Neural cell (in vitro differentiated cells): ENCODE measurements at regions not wholly inside any gene's neighbourhood (a gene's known extent, or its start where the extent isn't known, plus 50 kb on each side); places are given as distances from the start of the nearest gene placed in this dataset.

Experiments
- POLR2AphosphoS5 ChIP-seq: IDR thresholded peaks from 2 replicates; pipeline ENCODE4 v1.6.1; 2012
- TF ChIP-seq, protein P1 (sequence below): fragments of 450-650 bp; IDR thresholded peaks from 2 replicates; pipeline ENCODE4 v1.5.1; 2014; ENCODE audit warnings: antibody characterized with exemption, mild to moderate bottlenecking, moderate library complexity; ENCODE audit not compliant: poor library complexity, severe bottlenecking

GRCh38 chr13:62760724-62761123 is 1345.1 kb upstream of the PCDH20 start:
- TF ChIP-seq, protein P1, sequence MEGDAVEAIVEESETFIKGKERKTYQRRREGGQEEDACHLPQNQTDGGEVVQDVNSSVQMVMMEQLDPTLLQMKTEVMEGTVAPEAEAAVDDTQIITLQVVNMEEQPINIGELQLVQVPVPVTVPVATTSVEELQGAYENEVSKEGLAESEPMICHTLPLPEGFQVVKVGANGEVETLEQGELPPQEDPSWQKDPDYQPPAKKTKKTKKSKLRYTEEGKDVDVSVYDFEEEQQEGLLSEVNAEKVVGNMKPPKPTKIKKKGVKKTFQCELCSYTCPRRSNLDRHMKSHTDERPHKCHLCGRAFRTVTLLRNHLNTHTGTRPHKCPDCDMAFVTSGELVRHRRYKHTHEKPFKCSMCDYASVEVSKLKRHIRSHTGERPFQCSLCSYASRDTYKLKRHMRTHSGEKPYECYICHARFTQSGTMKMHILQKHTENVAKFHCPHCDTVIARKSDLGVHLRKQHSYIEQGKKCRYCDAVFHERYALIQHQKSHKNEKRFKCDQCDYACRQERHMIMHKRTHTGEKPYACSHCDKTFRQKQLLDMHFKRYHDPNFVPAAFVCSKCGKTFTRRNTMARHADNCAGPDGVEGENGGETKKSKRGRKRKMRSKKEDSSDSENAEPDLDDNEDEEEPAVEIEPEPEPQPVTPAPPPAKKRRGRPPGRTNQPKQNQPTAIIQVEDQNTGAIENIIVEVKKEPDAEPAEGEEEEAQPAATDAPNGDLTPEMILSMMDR = no peak
- no peak for TF ChIP-seq POLR2AphosphoS5
